ENCODE measurements at regions not wholly inside any gene's neighbourhood (a gene's known extent, or its start where the extent isn't known, plus 50 kb on each side); places are given as distances from the start of the nearest gene placed in this dataset.
A peak's percentile ranks its signal among the peaks of the same experiment; 100 is the strongest.

GRCh38 chr4:67327245-67328017, 217.9 kb downstream of the CENPC start:
- POLR2A ChIA-PET = no interaction called here
- H3K9me1 ChIP-seq (replicated peaks; ENCODE audit: control insufficient read depth, extremely low read depth, insufficient read depth, low read length) = no peaks in the 10 kb centered on the region
- DNase-seq (ENCODE audit: low read depth, low spot score) (peak; percentile 62), FAIRE-seq (peak; percentile 83)
- no peaks in the 10 kb centered on the region for H3K9me3 ChIP-seq (replicated peaks; ENCODE audit: control insufficient read depth, insufficient read depth, low read length)
- dilution Hi-C loops (cut with MboI; ENCODE audit: extremely low pct_ligation_motif_present, low sequenced_read_pairs) = no loop called here
- intact Hi-C loops (cut with micrococcal nuclease) = no loop called here
- H3K9ac ChIP-seq (replicated peaks; ENCODE audit: extremely low read depth, insufficient read depth, low read length) = no peak overlapping the region
- no peaks in the 10 kb centered on the region for H3K36me3 ChIP-seq (ENCODE audit: control insufficient read depth in 2 of 2, extremely low read depth in 1 of 2, insufficient read depth in 2 of 2, low read length in 2 of 2)
- H3K79me2 ChIP-seq (ENCODE audit: control insufficient read depth, insufficient read depth, low read length) = no peaks in the 10 kb centered on the region
- H2AFZ ChIP-seq (ENCODE audit: low read depth, low read length) = no peak overlapping the region
- no peaks in the 10 kb centered on the region for H3K27me3 ChIP-seq (ENCODE audit: control insufficient read depth in 2 of 2, insufficient read depth in 2 of 2, low read length in 2 of 2)
- H3K4me2 ChIP-seq (ENCODE audit: insufficient read depth, low read length) = no peak overlapping the region
- no TSS peak for BruUV-seq (replicated peaks)
- no peak overlapping the region for H3K27ac ChIP-seq (ENCODE audit: insufficient read depth, low read depth, low read length)
- CTCF ChIA-PET = interaction anchor here (0.6 to 1.5 kb wide), 13 partner anchors 8 to 1819 kb away, joined by 3 to 8 read pairs (median 3); no protein-coding TSS in a partner anchor
- TF ChIP-seq GATA2 (IDR thresholded peaks at IDR 0.05; ENCODE audit: insufficient read depth, insufficient read length, low read depth, low read length) = no peak
- peak; percentile 75 to 85 for TF ChIP-seq CTCF (IDR thresholded peaks at IDR 0.05; ENCODE audit: extremely low read depth in 1 of 2, insufficient read depth in 1 of 2, low read depth in 1 of 2, low read length in 2 of 2)
- no peak for TF ChIP-seq MAX (IDR thresholded peaks at IDR 0.05; ENCODE audit: insufficient read depth, insufficient read length)
- TF ChIP-seq POLR2AphosphoS5 (IDR thresholded peaks at IDR 0.05; ENCODE audit: insufficient read depth, low read depth, low read length) = no peak
- no peak for TF ChIP-seq EZH2 (IDR thresholded peaks at IDR 0.05; ENCODE audit: borderline replicate concordance, low read depth, low read length, severe bottlenecking)
- TF ChIP-seq MYC (IDR thresholded peaks at IDR 0.05; ENCODE audit: low read depth, low read length) = no peak
- H4K20me1 ChIP-seq (replicated peaks; ENCODE audit: control insufficient read depth, extremely low read depth, insufficient read depth, low read length) = no peaks in the 10 kb centered on the region
- no peak overlapping the region for H3K4me3 ChIP-seq (replicated peaks in 1 of 3; ENCODE audit: insufficient read depth in 1 of 3, low read depth in 1 of 3, low read length in 3 of 3)
- H3K4me1 ChIP-seq (ENCODE audit: control insufficient read depth, extremely low read depth, insufficient read depth, low read length) = no peaks in the 10 kb centered on the region

All from endothelial cell of umbilical vein (primary cell).